HG03280 (cell line): ENCODE measurements at regions not wholly inside any gene's neighbourhood (a gene's known extent, or its start where the extent isn't known, plus 50 kb on each side); places are given as distances from the start of the nearest gene placed in this dataset.

Experiments used
- ATAC-seq: cut with Tn5 transposase; IDR thresholded peaks from one replicate; pipeline ENCODE4 v1.9.1; 2021; ENCODE audit warnings: mild to moderate bottlenecking, moderate library complexity; ENCODE audit not compliant: unreplicated experiment

GRCh38 chr2:355773-356172 is 67.9 kb upstream of the ALKAL2 start:
- no peak for ATAC-seq

GRCh38 chr2:352696-353095 is 64.8 kb upstream of the ALKAL2 start:
- no peak for ATAC-seq

GRCh38 chr2:349390-349789 is 61.5 kb upstream of the ALKAL2 start:
- no peak for ATAC-seq

- no peak for ATAC-seq
Observed at GRCh38 chr2:348361-348916, 60.5 kb upstream of the ALKAL2 start.

GRCh38 chr2:344811-345210 is 56.9 kb upstream of the ALKAL2 start:
- no peak for ATAC-seq

GRCh38 chr2:343355-343754 is 55.5 kb upstream of the ALKAL2 start:
- no peak for ATAC-seq

GRCh38 chr2:341912-342311 is 54.0 kb upstream of the ALKAL2 start:
- ATAC-seq = no peak

GRCh38 chr2:341017-341542 is 53.2 kb upstream of the ALKAL2 start:
- no peak for ATAC-seq
